SU-DHL-6 (cell line): ENCODE measurements at regions not wholly inside any gene's neighbourhood (a gene's known extent, or its start where the extent isn't known, plus 50 kb on each side); places are given as distances from the start of the nearest gene placed in this dataset.

Source experiments
- EZH2phosphoT487 ChIP-seq: fragments of 200-600 bp; sonication (generic), shearing (Covaris generic); conservative IDR thresholded peaks from 2 replicates; pipeline ENCODE4 v1.6.1; 2018; ENCODE audit warnings: mild to moderate bottlenecking, antibody characterized with exemption, low read length, moderate library complexity, mixed read lengths
- TF ChIP-seq, protein P1 (sequence below): fragments of 200-600 bp; sonication (generic); IDR thresholded peaks from one replicate; pipeline ENCODE4 v1.5.1; 2017; ENCODE audit warnings: antibody characterized with exemption, mild to moderate bottlenecking, low read length, moderate library complexity; ENCODE audit not compliant: insufficient read depth, poor library complexity, severe bottlenecking

GRCh38 chr10:36129051-36129450, 487.0 kb upstream of the FZD8 start:
- TF ChIP-seq, protein P1, sequence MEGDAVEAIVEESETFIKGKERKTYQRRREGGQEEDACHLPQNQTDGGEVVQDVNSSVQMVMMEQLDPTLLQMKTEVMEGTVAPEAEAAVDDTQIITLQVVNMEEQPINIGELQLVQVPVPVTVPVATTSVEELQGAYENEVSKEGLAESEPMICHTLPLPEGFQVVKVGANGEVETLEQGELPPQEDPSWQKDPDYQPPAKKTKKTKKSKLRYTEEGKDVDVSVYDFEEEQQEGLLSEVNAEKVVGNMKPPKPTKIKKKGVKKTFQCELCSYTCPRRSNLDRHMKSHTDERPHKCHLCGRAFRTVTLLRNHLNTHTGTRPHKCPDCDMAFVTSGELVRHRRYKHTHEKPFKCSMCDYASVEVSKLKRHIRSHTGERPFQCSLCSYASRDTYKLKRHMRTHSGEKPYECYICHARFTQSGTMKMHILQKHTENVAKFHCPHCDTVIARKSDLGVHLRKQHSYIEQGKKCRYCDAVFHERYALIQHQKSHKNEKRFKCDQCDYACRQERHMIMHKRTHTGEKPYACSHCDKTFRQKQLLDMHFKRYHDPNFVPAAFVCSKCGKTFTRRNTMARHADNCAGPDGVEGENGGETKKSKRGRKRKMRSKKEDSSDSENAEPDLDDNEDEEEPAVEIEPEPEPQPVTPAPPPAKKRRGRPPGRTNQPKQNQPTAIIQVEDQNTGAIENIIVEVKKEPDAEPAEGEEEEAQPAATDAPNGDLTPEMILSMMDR = no peak
- TF ChIP-seq EZH2phosphoT487 = no peak
